ENCODE measurements at regions not wholly inside any gene's neighbourhood (a gene's known extent, or its start where the extent isn't known, plus 50 kb on each side); places are given as distances from the start of the nearest gene placed in this dataset.

DNA sequence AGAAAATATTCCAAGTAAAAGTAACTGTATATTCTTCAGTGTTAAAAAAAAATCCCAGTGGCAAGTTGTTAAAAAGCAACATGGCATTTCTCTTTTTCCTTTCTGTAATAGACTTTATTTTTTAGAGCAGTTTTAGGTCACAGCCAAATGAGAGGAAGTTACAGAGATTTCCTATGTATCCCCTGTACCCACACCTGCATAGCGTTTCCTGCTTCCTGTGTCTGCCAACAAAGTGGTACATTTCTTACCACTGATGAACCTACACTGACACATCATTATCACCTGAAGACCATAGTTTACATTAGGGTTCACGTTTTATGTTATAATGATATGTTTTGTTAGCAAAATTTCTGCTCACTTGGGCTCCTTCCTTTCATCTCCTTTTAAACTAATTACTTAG, 124.7 kb downstream of the GPAT3 start:
- no peaks in the 10 kb centered on the region for H3K27me3 ChIP-seq (ENCODE audit: control insufficient read depth, insufficient read depth, low read length)
- H3K36me3 ChIP-seq (ENCODE audit: control insufficient read depth, insufficient read depth, low read length) = no peaks in the 10 kb centered on the region
- no peaks in the 10 kb centered on the region for H3K9me3 ChIP-seq (ENCODE audit: control insufficient read depth, insufficient read depth, low read length)
- no peak overlapping the region for H3K9ac ChIP-seq (ENCODE audit: low read depth, low read length)
- H3K4me3 ChIP-seq (ENCODE audit: low read depth, low read length) = no peak overlapping the region
- peaks cover 10% of the 10 kb centered on the region for H3K4me1 ChIP-seq (ENCODE audit: control insufficient read depth, insufficient read depth, low read length)

DNA sequence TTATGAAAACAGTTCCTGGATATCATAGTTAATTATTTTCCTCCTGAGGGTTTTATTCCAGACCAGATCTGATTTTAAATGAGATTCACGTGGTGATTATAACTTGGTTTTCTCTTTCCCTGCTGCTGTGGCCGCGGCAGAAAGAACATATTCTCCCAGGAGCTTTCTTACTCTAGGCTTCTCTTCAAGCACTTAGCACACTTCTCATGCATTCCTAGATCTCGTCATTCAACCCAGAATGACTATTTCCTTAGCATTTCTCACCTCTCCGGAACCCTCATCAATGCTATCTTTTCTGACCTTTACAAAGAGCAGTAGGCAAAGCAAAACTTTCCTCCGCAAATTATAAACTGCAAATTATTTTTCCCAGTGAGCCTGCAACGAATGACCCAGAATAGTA, 122.9 kb downstream of the GPAT3 start:
- Histone ChIP-seq H3K9me3 (ENCODE audit: control insufficient read depth, insufficient read depth, low read length) (no peaks in the 10 kb centered on the region), H3K36me3 (ENCODE audit: control insufficient read depth, insufficient read depth, low read length) (no peaks in the 10 kb centered on the region), H3K4me1 (ENCODE audit: control insufficient read depth, insufficient read depth, low read length) (peaks cover 6% of the 10 kb centered on the region), H3K4me3 (ENCODE audit: low read depth, low read length) (no peak overlapping the region), H3K9ac (ENCODE audit: low read depth, low read length) (no peak overlapping the region), H3K27me3 (ENCODE audit: control insufficient read depth, insufficient read depth, low read length) (no peaks in the 10 kb centered on the region)

DNA sequence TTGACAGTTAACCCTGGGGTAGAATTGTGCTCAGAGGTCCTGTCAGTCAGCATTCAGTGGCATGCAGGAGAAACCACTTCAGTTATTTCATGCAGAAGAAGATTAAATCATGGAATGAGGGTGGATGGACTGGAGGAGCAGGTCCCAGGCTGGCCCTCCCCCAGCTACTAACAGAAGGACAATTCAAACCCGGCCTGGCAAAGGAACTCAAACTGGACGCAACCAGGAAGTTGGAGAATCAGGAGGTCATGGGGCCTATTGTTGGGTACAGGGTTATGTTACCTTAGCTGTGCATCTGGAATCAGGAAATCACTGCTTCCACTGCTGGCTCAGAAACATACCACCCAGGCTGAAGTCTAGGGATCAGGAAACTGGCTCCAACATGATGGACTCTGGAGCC, 121.4 kb downstream of the GPAT3 start:
- H3K36me3 ChIP-seq (ENCODE audit: control insufficient read depth, insufficient read depth, low read length) = no peaks in the 10 kb centered on the region
- no peak overlapping the region for H3K4me3 ChIP-seq (ENCODE audit: low read depth, low read length)
- H3K9ac ChIP-seq (ENCODE audit: low read depth, low read length) = no peak overlapping the region
- H3K27me3 ChIP-seq (ENCODE audit: control insufficient read depth, insufficient read depth, low read length) = no peaks in the 10 kb centered on the region
- H3K9me3 ChIP-seq (ENCODE audit: control insufficient read depth, insufficient read depth, low read length) = no peaks in the 10 kb centered on the region
- peaks cover 5% of the 10 kb centered on the region for H3K4me1 ChIP-seq (ENCODE audit: control insufficient read depth, insufficient read depth, low read length)

Measured in iPS-15b (cell line).